H1 (cell line): ENCODE measurements at regions not wholly inside any gene's neighbourhood (a gene's known extent, or its start where the extent isn't known, plus 50 kb on each side); places are given as distances from the start of the nearest gene placed in this dataset.

ENCODE experiments used
- CTCF ChIA-PET: fragments of 300-600 bp; sonication (Branson Sonifier 250); formaldehyde crosslinking; loops from one replicate; lab custom pipeline; 2021; ENCODE audit not compliant: partially characterized antibody; lab: Charles Lee
- POLR2A ChIA-PET: fragments of 300-600 bp; sonication (Branson Sonifier 250); formaldehyde crosslinking; loops from one replicate; lab custom pipeline; 2021; ENCODE audit warnings: inconsistent platforms; ENCODE audit not compliant: partially characterized antibody; lab: Charles Lee
- DNase-seq, 2 experiments: peaks; one replicate each; pipeline versions ENCODE4 v3.0.0 to v3.0.0-alpha.2; 2010 to 2022; ENCODE audit warnings: low spot score in 2 of 2, low read depth in 1 of 2, mixed read lengths in 1 of 2
- FAIRE-seq: peaks from 2 replicates; lab custom pipeline; 2011; peaks lifted over from hg19 to GRCh38; lab: Jason Lieb, UNC
- H2AFZ ChIP-seq: 2 replicates; pipeline ENCODE4 v1.8.1; 2012; ENCODE audit warnings: low read length, inconsistent platforms
- H2AK5ac ChIP-seq: 2 replicates; pipeline ENCODE4 v1.6.1; 2013; ENCODE audit warnings: low read depth, low read length
- H2BK120ac ChIP-seq: replicated peaks from 2 replicates; pipeline ENCODE3; 2013; ENCODE audit warnings: low read depth, low read length, inconsistent platforms
- H2BK12ac ChIP-seq: 2 replicates; pipeline ENCODE4 v1.6.1; 2013; ENCODE audit warnings: low read depth, low read length
- H2BK15ac ChIP-seq: 2 replicates; pipeline ENCODE4 v1.6.1; 2013; ENCODE audit warnings: low read length
- H2BK20ac ChIP-seq: 2 replicates; pipeline ENCODE4 v1.6.1; 2013; ENCODE audit warnings: low read length
- H2BK5ac ChIP-seq: 2 replicates; pipeline ENCODE4 v1.6.1; 2013; ENCODE audit warnings: low read depth, low read length
- H3K14ac ChIP-seq: 2 replicates; pipeline ENCODE4 v1.6.1; 2013; ENCODE audit warnings: inconsistent platforms; ENCODE audit not compliant: insufficient read length
- H3K18ac ChIP-seq: 2 replicates; pipeline ENCODE4 v1.6.1; 2013; ENCODE audit warnings: low read length; ENCODE audit errors: extremely low read depth
- H3K23ac ChIP-seq: 2 replicates; pipeline ENCODE4 v1.6.1; 2013; ENCODE audit warnings: inconsistent platforms; ENCODE audit not compliant: insufficient read length
- H3K23me2 ChIP-seq: 2 replicates; pipeline ENCODE4 v1.6.1; 2013; ENCODE audit warnings: low read depth, low read length
- H3K27ac ChIP-seq: 2 replicates; pipeline ENCODE4 v1.6.1; 2011; ENCODE audit warnings: low read depth, low read length, inconsistent platforms
- H3K27me3 ChIP-seq, 4 experiments: replicated peaks in 1 of 4; 1 replicate in 1 of 4; 2 replicates in 3 of 4; pipeline versions ENCODE4 v1.6.1 to v1.8.1; 2011 to 2013; ENCODE audit warnings: low read length in 3 of 4, mild to moderate bottlenecking in 3 of 4, inconsistent platforms in 2 of 4, mixed read lengths in 2 of 4, moderate library complexity in 1 of 4; ENCODE audit not compliant: control insufficient read depth in 3 of 4, insufficient read depth in 3 of 4; ENCODE audit errors: extremely low read depth in 1 of 4
- H3K36me3 ChIP-seq, 4 experiments: 2 replicates each; pipeline versions ENCODE4 v1.6.1 to v1.8.1; 2011 to 2013; ENCODE audit warnings: mild to moderate bottlenecking in 4 of 4, low read length in 3 of 4, moderate library complexity in 2 of 4, control low read depth in 1 of 4, inconsistent platforms in 1 of 4; ENCODE audit not compliant: insufficient read depth in 4 of 4, control insufficient read depth in 2 of 4
- H3K4ac ChIP-seq: replicated peaks from 2 replicates; pipeline ENCODE3; 2013; ENCODE audit warnings: low read length, low read depth, mixed read lengths, inconsistent platforms; ENCODE audit not compliant: insufficient read length
- H3K4me1 ChIP-seq, 4 experiments: replicated peaks in 1 of 4; 1 replicate in 1 of 4; 2 replicates in 3 of 4; pipeline versions ENCODE4 v1.6.1 to v1.8.1; 2011 to 2013; ENCODE audit warnings: low read length in 3 of 4, inconsistent platforms in 2 of 4, mixed read lengths in 1 of 4; ENCODE audit not compliant: insufficient read depth in 4 of 4, control insufficient read depth in 3 of 4
- H3K4me2 ChIP-seq, 2 experiments: 2 replicates each; pipeline versions ENCODE4 v1.6.1 to v1.8.1; 2011 to 2013; ENCODE audit warnings: low read depth in 2 of 2, low read length in 2 of 2, control low read depth in 1 of 2, inconsistent platforms in 1 of 2, mild to moderate bottlenecking in 1 of 2; ENCODE audit not compliant: insufficient read depth in 1 of 2
- H3K4me3 ChIP-seq, 4 experiments: fragments of 200-600, 300-600 bp in 1 of 4; sonication (generic), shearing (Covaris generic), sonication (Bioruptor Twin) in 1 of 4; 2 replicates each; pipeline versions ENCODE4 v1.5.1 to v1.8.1; 2011 to 2016; ENCODE audit warnings: low read length in 4 of 4, low read depth in 3 of 4, control low read depth in 2 of 4, inconsistent platforms in 2 of 4, mild to moderate bottlenecking in 2 of 4, mixed read lengths in 1 of 4, moderate library complexity in 1 of 4; ENCODE audit not compliant: insufficient read depth in 2 of 4; ENCODE audit errors: extremely low read depth in 1 of 4
- H3K56ac ChIP-seq: replicated peaks from 2 replicates; pipeline ENCODE3; 2013; ENCODE audit warnings: low read depth, mild to moderate bottlenecking, mixed read lengths, low read length, inconsistent platforms; ENCODE audit not compliant: insufficient read length
- H3K79me1 ChIP-seq: 2 replicates; pipeline ENCODE4 v1.6.1; 2013; ENCODE audit warnings: low read depth, low read length, control low read depth
- H3K79me2 ChIP-seq, 2 experiments: 2 replicates each; pipeline versions ENCODE4 v1.6.1 to v1.8.1; 2012 to 2013; ENCODE audit warnings: low read length in 2 of 2, mild to moderate bottlenecking in 2 of 2, inconsistent platforms in 1 of 2; ENCODE audit not compliant: insufficient read depth in 2 of 2, control insufficient read depth in 1 of 2
- H3K9ac ChIP-seq, 4 experiments: replicated peaks in 1 of 4; 1 replicate in 1 of 4; 2 replicates in 3 of 4; pipeline versions ENCODE4 v1.6.1 to v1.8.1; 2011 to 2013; ENCODE audit warnings: low read depth in 3 of 4, low read length in 3 of 4, control low read depth in 2 of 4, mild to moderate bottlenecking in 2 of 4, moderate library complexity in 2 of 4, inconsistent platforms in 1 of 4; ENCODE audit errors: extremely low read depth in 1 of 4
- H3K9me3 ChIP-seq, 2 experiments: 2 replicates each; pipeline versions ENCODE4 v1.6.1 to v1.8.1; 2012 to 2013; ENCODE audit warnings: mild to moderate bottlenecking in 2 of 2, moderate library complexity in 2 of 2, control low read depth in 1 of 2, inconsistent platforms in 1 of 2, low read depth in 1 of 2, low read length in 1 of 2, mixed read lengths in 1 of 2; ENCODE audit not compliant: insufficient read depth in 2 of 2
- H4K20me1 ChIP-seq, 2 experiments: replicated peaks in 1 of 2; 2 replicates each; pipeline versions ENCODE3 to v1.8.1; 2011 to 2013; ENCODE audit warnings: inconsistent platforms in 2 of 2, low read length in 2 of 2, mild to moderate bottlenecking in 1 of 2; ENCODE audit not compliant: insufficient read depth in 2 of 2, control insufficient read depth in 1 of 2
- H4K5ac ChIP-seq: 2 replicates; pipeline ENCODE4 v1.6.1; 2013; ENCODE audit warnings: low read length, low read depth, mixed read lengths, inconsistent platforms; ENCODE audit not compliant: insufficient read length
- H4K8ac ChIP-seq: 2 replicates; pipeline ENCODE4 v1.8.0; 2013; ENCODE audit warnings: mild to moderate bottlenecking, moderate library complexity, low read length, inconsistent platforms; ENCODE audit not compliant: insufficient read depth; ENCODE audit errors: extremely low read depth
- H4K91ac ChIP-seq: replicated peaks from 2 replicates; pipeline ENCODE3; 2013; ENCODE audit warnings: low read length, mixed read lengths, inconsistent platforms; ENCODE audit not compliant: insufficient read length
- BCL11A ChIP-seq, 2 experiments: IDR thresholded peaks; one replicate each; pipeline ENCODE4 v1.6.1; 2011; ENCODE audit warnings: low read depth in 2 of 2, low read length in 2 of 2, mild to moderate bottlenecking in 2 of 2
- BRCA1 ChIP-seq: IDR thresholded peaks from 2 replicates; pipeline ENCODE4 v1.6.1; 2012; ENCODE audit warnings: low read depth, low read length, improper control_type of control experiment
- CBX5 ChIP-seq: fragments of 300-800, 300-1000 bp; sonication (generic); IDR thresholded peaks from 2 replicates; pipeline ENCODE4 v1.7.1; 2016; ENCODE audit warnings: antibody characterized with exemption, low read length, low read depth
- HDAC6 ChIP-seq: IDR thresholded peaks from one replicate; pipeline ENCODE4 v1.7.1; 2012; ENCODE audit warnings: low read depth, mild to moderate bottlenecking, inconsistent platforms, low read length, moderate library complexity
- KDM1A ChIP-seq: fragments of 200-600, 300-600 bp; sonication (generic); IDR thresholded peaks from 2 replicates; pipeline ENCODE4 v1.7.1; 2016; ENCODE audit warnings: mild to moderate bottlenecking, low read length, borderline replicate concordance
- POLR2A ChIP-seq, 2 experiments: IDR thresholded peaks; 1 replicate in 1 of 2; 2 replicates in 1 of 2; pipeline ENCODE4 v1.6.1; 2011; ENCODE audit warnings: low read depth in 2 of 2, low read length in 2 of 2, mild to moderate bottlenecking in 2 of 2; ENCODE audit errors: control extremely low read depth in 1 of 2
- POLR2AphosphoS5 ChIP-seq: IDR thresholded peaks from 2 replicates; pipeline ENCODE4 v1.6.1; 2011; ENCODE audit warnings: low read depth, low read length
- RBBP5 ChIP-seq: IDR thresholded peaks from 2 replicates; pipeline ENCODE4 v1.7.1; 2012; ENCODE audit warnings: low read depth, mild to moderate bottlenecking, inconsistent platforms, low read length, moderate library complexity, borderline replicate concordance
- RXRA ChIP-seq: IDR thresholded peaks from 2 replicates; pipeline ENCODE4 v1.6.1; 2011; ENCODE audit warnings: low read depth, mild to moderate bottlenecking, low read length, moderate library complexity; ENCODE audit not compliant: insufficient read depth
- SAP30 ChIP-seq: fragments of 300-600 bp; sonication (generic); IDR thresholded peaks from 2 replicates; pipeline ENCODE4 v1.7.1; 2012; ENCODE audit warnings: low read length, moderate library complexity, mild to moderate bottlenecking, inconsistent platforms; ENCODE audit not compliant: insufficient read depth, insufficient replicate concordance
- SIN3A ChIP-seq, 2 experiments: IDR thresholded peaks in 1 of 2; conservative IDR thresholded peaks in 1 of 2; 2 replicates each; pipeline ENCODE4 v1.6.1; 2011 to 2012; ENCODE audit warnings: low read length in 2 of 2, improper control_type of control experiment in 1 of 2, low read depth in 1 of 2, mild to moderate bottlenecking in 1 of 2
- SIRT6 ChIP-seq: IDR thresholded peaks from one replicate; pipeline ENCODE4 v1.7.1; 2012; ENCODE audit warnings: low read length, inconsistent platforms
- SUZ12 ChIP-seq: fragments of 200-600 bp; sonication (generic); IDR thresholded peaks from 2 replicates; pipeline ENCODE4 v1.6.1; 2012; ENCODE audit warnings: mild to moderate bottlenecking, inconsistent platforms, low read length, moderate library complexity, mixed read lengths
- TAF1 ChIP-seq: IDR thresholded peaks from 2 replicates; pipeline ENCODE4 v1.6.1; 2011; ENCODE audit warnings: mild to moderate bottlenecking, low read depth, low read length
- TCF12 ChIP-seq: IDR thresholded peaks from 2 replicates; pipeline ENCODE4 v1.6.1; 2011; ENCODE audit warnings: low read depth, mild to moderate bottlenecking, low read length
- YY1 ChIP-seq: IDR thresholded peaks from 2 replicates; pipeline ENCODE4 v1.6.1; 2011; ENCODE audit warnings: low read depth, mild to moderate bottlenecking, low read length
- ZNF274 ChIP-seq: IDR thresholded peaks from 2 replicates; pipeline ENCODE4 v1.7.0; 2012; ENCODE audit warnings: low read length, borderline replicate concordance; ENCODE audit errors: extremely low read depth
- WGBS, 2 experiments: shearing (Covaris generic) in 1 of 2; methylation state at CpG; one replicate each; pipeline versions ENCODE4 v1.1.6 to v1.1.7; 2013 to 2015; ENCODE audit warnings: low lambda C conversion rate in 2 of 2, mixed read lengths in 2 of 2, inconsistent platforms in 1 of 2, low coverage in 1 of 2, missing lambda C conversion rate in 1 of 2; ENCODE audit not compliant: insufficient replicate concordance in 2 of 2, insufficient coverage in 1 of 2, insufficient read length in 1 of 2; ENCODE audit errors: extremely low coverage in 1 of 2, missing lambda C conversion rate in 1 of 2; 5-methylcytosine and 5-hydroxymethylcytosine counted together

DNA sequence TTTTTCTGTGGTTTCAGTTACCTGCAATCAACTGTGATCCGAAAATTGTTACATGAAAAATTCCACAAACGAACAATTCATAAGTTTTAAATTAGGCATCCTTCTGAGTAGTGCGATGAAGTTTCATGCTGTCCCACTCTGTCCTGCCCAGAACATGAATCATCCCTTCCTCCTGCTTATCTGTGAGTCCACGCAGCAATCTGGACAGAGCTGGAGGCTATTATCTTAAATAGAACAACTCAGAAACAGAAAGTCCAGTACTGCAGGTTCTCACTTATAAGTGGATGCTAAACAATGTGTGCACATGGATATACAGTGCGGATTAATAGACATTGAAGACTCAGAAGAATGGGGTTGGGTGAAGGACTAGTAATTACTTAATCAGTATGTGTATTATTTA lies 583.7 kb upstream of the SPRY2 start:
- H2BK120ac ChIP-seq, result no peak overlapping the region
- no peaks in the 10 kb centered on the region for H3K9me3 ChIP-seq
- H3K27me3 ChIP-seq, result no peaks in the 10 kb centered on the region
- no peak overlapping the region for H3K9ac ChIP-seq
- H2AFZ ChIP-seq, result no peak overlapping the region
- H2BK5ac ChIP-seq, result no peak overlapping the region
- no peak overlapping the region for H2AK5ac ChIP-seq
- no peak overlapping the region for H4K8ac ChIP-seq
- no peak overlapping the region for H3K4me3 ChIP-seq
- H4K91ac ChIP-seq, result no peak overlapping the region
- no peaks in the 10 kb centered on the region for H3K79me1 ChIP-seq
- H3K36me3 ChIP-seq, result no peaks in the 10 kb centered on the region
- POLR2A ChIA-PET, result no interaction called here
- no peak overlapping the region for H3K4me2 ChIP-seq
- H3K4ac ChIP-seq, result no peak overlapping the region
- FAIRE-seq, result no peak
- H2BK15ac ChIP-seq, result no peak overlapping the region
- no peak overlapping the region for H4K5ac ChIP-seq
- CTCF ChIA-PET, result interaction anchor here (1.5 kb wide), 2 partner anchors 52 to 301 kb away, joined by 3 read pairs; no protein-coding TSS in a partner anchor
- no peak overlapping the region for H3K56ac ChIP-seq
- no peak overlapping the region for H2BK20ac ChIP-seq
- H3K79me2 ChIP-seq, result no peaks in the 10 kb centered on the region
- H4K20me1 ChIP-seq, result no peaks in the 10 kb centered on the region
- no peak overlapping the region for H2BK12ac ChIP-seq
- no peak overlapping the region for H3K27ac ChIP-seq
- no peaks in the 10 kb centered on the region for H3K23me2 ChIP-seq
- H3K4me1 ChIP-seq, result no peaks in the 10 kb centered on the region
- no peak for DNase-seq
- H3K14ac ChIP-seq, result no peak overlapping the region
- H3K18ac ChIP-seq, result no peak overlapping the region
- WGBS, 2 experiments, result 89% methylated on average over 5 of the region's 5 CpGs; no CpG with 5 or more reads in 1 of the 2 experiments
- H3K23ac ChIP-seq, result no peak overlapping the region
- no peak for TF ChIP-seq RXRA
- no peak for TF ChIP-seq YY1
- TF ChIP-seq SUZ12, result no peak
- TF ChIP-seq SIRT6, result no peak
- TF ChIP-seq SIN3A (conservative IDR thresholded peaks at IDR 0.05 in 1 of 2, IDR thresholded peaks at IDR 0.05 in 1 of 2; ENCODE audit: low read depth in 1 of 2, low read length in 2 of 2), result no peak
- no peak for TF ChIP-seq BRCA1
- no peak for TF ChIP-seq ZNF274
- TF ChIP-seq KDM1A, result no peak
- TF ChIP-seq TCF12, result no peak
- no peak for TF ChIP-seq POLR2A (IDR thresholded peaks at IDR 0.05; ENCODE audit: control extremely low read depth in 1 of 2, low read depth in 2 of 2, low read length in 2 of 2)
- no peak for TF ChIP-seq RBBP5
- no peak for TF ChIP-seq CBX5
- no peak for TF ChIP-seq SAP30
- TF ChIP-seq HDAC6, result no peak
- no peak for TF ChIP-seq TAF1
- TF ChIP-seq POLR2AphosphoS5, result no peak
- TF ChIP-seq BCL11A (IDR thresholded peaks at IDR 0.05; ENCODE audit: low read depth in 2 of 2, low read length in 2 of 2), result no peak
